Osteocyte (in vitro differentiated cells): ENCODE measurements at regions not wholly inside any gene's neighbourhood (a gene's known extent, or its start where the extent isn't known, plus 50 kb on each side); places are given as distances from the start of the nearest gene placed in this dataset.

ENCODE experiments used
- DNase-seq: peaks from one replicate; pipeline ENCODE4 v3.0.0; 2021; ENCODE audit warnings: mixed read lengths; ENCODE audit not compliant: unreplicated experiment; ENCODE audit errors: extremely low spot score
- H3K27ac Mint-ChIP-seq: one replicate; pipeline ENCODE4 v1.8.0; 2021; ENCODE audit warnings: mild to moderate bottlenecking, mixed read lengths; ENCODE audit not compliant: unreplicated experiment
- H3K27me3 Mint-ChIP-seq: one replicate; pipeline ENCODE4 v1.8.0; 2021; ENCODE audit warnings: mixed read lengths; ENCODE audit not compliant: unreplicated experiment
- H3K36me3 Mint-ChIP-seq: one replicate; pipeline ENCODE4 v1.8.0; 2021; ENCODE audit warnings: mixed read lengths; ENCODE audit not compliant: unreplicated experiment
- H3K4me1 Mint-ChIP-seq: one replicate; pipeline ENCODE4 v1.8.0; 2021; ENCODE audit warnings: mixed read lengths; ENCODE audit not compliant: unreplicated experiment
- H3K4me3 Mint-ChIP-seq: one replicate; pipeline ENCODE4 v1.8.0; 2021; ENCODE audit warnings: mild to moderate bottlenecking, moderate library complexity, mixed read lengths; ENCODE audit not compliant: unreplicated experiment
- H3K9me3 Mint-ChIP-seq: one replicate; pipeline ENCODE4 v1.8.0; 2021; ENCODE audit warnings: mixed read lengths; ENCODE audit not compliant: unreplicated experiment
- TF ChIP-seq, protein P1 (sequence below): fragments of 200-600 bp; sonication (generic); IDR thresholded peaks from 2 replicates; pipeline ENCODE4 v1.5.0; 2021; ENCODE audit warnings: antibody characterized with exemption, mild to moderate bottlenecking, moderate library complexity

DNA sequence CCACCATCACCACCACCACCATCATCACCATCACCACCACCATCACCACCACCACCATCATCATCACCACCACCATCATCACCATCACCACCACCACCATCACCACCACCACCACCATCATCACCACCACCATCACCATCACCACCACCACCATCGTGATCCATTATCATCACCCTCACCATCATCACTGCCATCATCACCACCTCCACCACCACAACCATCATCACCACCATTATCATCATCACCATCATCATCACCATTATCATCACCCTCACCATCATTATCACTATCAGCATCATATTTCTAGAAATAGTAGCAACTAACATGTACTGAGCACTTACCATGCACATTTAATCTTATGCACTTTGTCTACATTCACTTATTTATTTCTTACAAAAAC is 94.9 kb downstream of the C16orf95 start:
- Mint-ChIP-seq H3K27me3 (no peaks in the 10 kb centered on the region), H3K9me3 (no peaks in the 10 kb centered on the region), H3K4me3 (no peak overlapping the region), H3K36me3 (no peaks in the 10 kb centered on the region), H3K27ac (no peak overlapping the region), H3K4me1 (peaks cover 15% of the 10 kb centered on the region)
- DNase-seq, result no peak
- TF ChIP-seq, protein P1, sequence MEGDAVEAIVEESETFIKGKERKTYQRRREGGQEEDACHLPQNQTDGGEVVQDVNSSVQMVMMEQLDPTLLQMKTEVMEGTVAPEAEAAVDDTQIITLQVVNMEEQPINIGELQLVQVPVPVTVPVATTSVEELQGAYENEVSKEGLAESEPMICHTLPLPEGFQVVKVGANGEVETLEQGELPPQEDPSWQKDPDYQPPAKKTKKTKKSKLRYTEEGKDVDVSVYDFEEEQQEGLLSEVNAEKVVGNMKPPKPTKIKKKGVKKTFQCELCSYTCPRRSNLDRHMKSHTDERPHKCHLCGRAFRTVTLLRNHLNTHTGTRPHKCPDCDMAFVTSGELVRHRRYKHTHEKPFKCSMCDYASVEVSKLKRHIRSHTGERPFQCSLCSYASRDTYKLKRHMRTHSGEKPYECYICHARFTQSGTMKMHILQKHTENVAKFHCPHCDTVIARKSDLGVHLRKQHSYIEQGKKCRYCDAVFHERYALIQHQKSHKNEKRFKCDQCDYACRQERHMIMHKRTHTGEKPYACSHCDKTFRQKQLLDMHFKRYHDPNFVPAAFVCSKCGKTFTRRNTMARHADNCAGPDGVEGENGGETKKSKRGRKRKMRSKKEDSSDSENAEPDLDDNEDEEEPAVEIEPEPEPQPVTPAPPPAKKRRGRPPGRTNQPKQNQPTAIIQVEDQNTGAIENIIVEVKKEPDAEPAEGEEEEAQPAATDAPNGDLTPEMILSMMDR, result no peak

DNA sequence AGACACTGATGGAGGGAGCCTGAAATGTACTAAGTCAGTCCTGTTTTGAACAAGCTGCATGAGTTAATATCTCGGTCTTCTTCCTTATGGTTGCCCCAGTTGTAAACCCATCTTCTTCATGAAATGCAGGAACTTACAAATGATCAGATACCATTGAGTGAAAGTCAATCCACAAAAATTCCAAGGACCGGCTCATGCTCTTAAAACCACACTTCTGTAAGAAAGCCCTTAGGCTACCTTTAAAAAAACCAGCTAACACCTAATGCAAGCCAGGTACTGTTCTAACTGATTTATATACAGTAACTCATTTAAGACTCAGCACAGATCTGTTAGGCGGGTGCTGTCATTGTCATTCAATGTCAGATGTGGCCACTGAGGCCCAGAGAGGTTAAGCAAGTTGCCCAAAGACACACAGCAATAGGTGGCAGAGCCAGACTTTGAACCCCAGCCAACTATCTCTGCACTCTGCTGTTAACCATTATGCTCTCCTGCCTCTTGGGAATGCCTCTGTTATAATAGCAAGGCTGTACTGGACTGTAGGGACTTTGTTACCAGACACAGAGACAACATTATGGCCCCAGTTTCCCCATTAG is 93.4 kb downstream of the C16orf95 start:
- Mint-ChIP-seq H3K9me3 (no peaks in the 10 kb centered on the region), H3K4me1 (peaks cover 29% of the 10 kb centered on the region), H3K4me3 (no peak overlapping the region), H3K27ac (no peak overlapping the region), H3K27me3 (no peaks in the 10 kb centered on the region), H3K36me3 (no peaks in the 10 kb centered on the region)
- TF ChIP-seq, protein P1, result no peak
- DNase-seq, result no peak

DNA sequence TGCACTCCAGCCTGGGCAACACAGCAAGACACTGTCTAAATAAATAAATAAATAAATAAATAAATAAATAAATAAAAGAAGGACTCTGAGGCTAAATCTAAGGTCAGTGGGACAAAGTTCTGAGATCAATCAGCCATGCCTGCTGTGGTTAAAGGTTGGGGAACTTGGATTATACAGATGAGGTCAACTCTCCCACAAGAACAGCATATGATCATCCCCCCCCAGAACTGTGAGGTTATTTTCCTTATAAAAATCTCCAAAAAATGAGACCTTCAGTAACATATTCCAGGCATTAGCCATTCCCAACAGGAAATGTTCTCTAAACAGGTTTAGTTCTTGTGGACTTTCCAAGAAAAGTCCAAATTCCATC is 90.3 kb downstream of the C16orf95 start:
- no peaks in the 10 kb centered on the region for H3K27me3 Mint-ChIP-seq
- TF ChIP-seq, protein P1, result no peak

GRCh38 chr16:87227296-87227951 is 89.8 kb downstream of the C16orf95 start:
- H3K9me3 Mint-ChIP-seq, result no peaks in the 10 kb centered on the region
- H3K4me1 Mint-ChIP-seq, result peaks cover 56% of the 10 kb centered on the region
- TF ChIP-seq, protein P1, result no peak
- peak overlapping the region; percentile 97 for H3K27ac Mint-ChIP-seq
- no peaks in the 10 kb centered on the region for H3K36me3 Mint-ChIP-seq
- peak overlapping the region; percentile 5 for H3K4me3 Mint-ChIP-seq
- H3K27me3 Mint-ChIP-seq, result no peaks in the 10 kb centered on the region
- no peak for DNase-seq

More for the DNA sequence above, 90.3 kb downstream of the C16orf95 start:
- Mint-ChIP-seq H3K27ac (peak overlapping the region; percentile 97), H3K4me1 (peaks cover 56% of the 10 kb centered on the region), H3K36me3 (no peaks in the 10 kb centered on the region), H3K9me3 (no peaks in the 10 kb centered on the region), H3K4me3 (peak overlapping the region; percentile 5)
- no peak for DNase-seq

DNA sequence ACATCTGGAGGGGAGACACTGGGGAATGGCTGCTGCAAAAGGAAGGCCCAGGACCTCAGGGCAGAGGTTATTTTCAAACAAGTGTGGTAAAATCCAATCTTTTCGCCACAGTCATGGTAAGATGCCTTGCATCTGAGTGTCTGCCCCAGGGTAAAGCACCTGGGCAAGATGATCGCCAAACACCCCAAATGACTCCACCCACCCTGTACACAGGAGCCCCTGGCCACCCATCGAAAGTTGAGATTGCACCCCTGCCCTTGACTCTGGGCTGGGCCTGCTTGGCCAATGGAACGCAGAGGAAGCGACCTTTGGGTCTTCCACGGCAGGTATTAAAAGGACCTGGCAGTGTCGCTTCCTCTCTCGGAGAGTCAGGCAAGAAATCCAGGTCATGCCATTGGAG is 88.8 kb downstream of the C16orf95 start:
- DNase-seq, result no peak
- H3K27me3 Mint-ChIP-seq, result no peaks in the 10 kb centered on the region
- TF ChIP-seq, protein P1, result no peak
- H3K36me3 Mint-ChIP-seq, result no peaks in the 10 kb centered on the region
- H3K4me3 Mint-ChIP-seq, result no peak overlapping the region
- H3K27ac Mint-ChIP-seq, result peak overlapping the region; percentile 97
- no peaks in the 10 kb centered on the region for H3K9me3 Mint-ChIP-seq
- H3K4me1 Mint-ChIP-seq, result peaks cover 63% of the 10 kb centered on the region
